SU-DHL-6 (cell line): ENCODE measurements at regions not wholly inside any gene's neighbourhood (a gene's known extent, or its start where the extent isn't known, plus 50 kb on each side); places are given as distances from the start of the nearest gene placed in this dataset.

Source experiments
- H2AFZ ChIP-seq: fragments of 200-600 bp; sonication (generic); 2 replicates; pipeline ENCODE4 v1.6.1; 2014; ENCODE audit warnings: low read depth, mild to moderate bottlenecking, moderate library complexity, mixed read lengths, antibody characterized with exemption, low read length; ENCODE audit not compliant: severe bottlenecking
- H3F3A ChIP-seq: fragments of 200-600 bp; shearing (Covaris generic); 2 replicates; pipeline ENCODE4 v1.6.0; 2016; ENCODE audit warnings: antibody characterized with exemption, mild to moderate bottlenecking; ENCODE audit not compliant: insufficient read depth
- H3K27ac ChIP-seq: fragments of 200-600 bp; sonication (generic); 2 replicates; pipeline ENCODE4 v1.5.1; 2016; ENCODE audit warnings: low read depth, mild to moderate bottlenecking, low read length, moderate library complexity, mixed read lengths
- H3K27me3 ChIP-seq: fragments of 200-600 bp; sonication (generic), shearing (Covaris generic); 2 replicates; pipeline ENCODE4 v1.6.0; 2014; ENCODE audit warnings: mild to moderate bottlenecking, low read length
- H3K36me3 ChIP-seq: fragments of 200-600 bp; sonication (generic); 2 replicates; pipeline ENCODE4 v1.6.1; 2014; ENCODE audit warnings: mild to moderate bottlenecking, low read length, mixed read lengths
- H3K4me2 ChIP-seq: fragments of 300-600, 200-600 bp; shearing (Covaris generic), sonication (generic); 2 replicates; pipeline ENCODE4 v1.6.0; 2014; ENCODE audit warnings: low read length, low read depth, mild to moderate bottlenecking; ENCODE audit not compliant: poor library complexity, severe bottlenecking
- H3K4me3 ChIP-seq: fragments of 200-600 bp; sonication (generic); 2 replicates; pipeline ENCODE4 v1.5.1; 2014; ENCODE audit warnings: antibody characterized with exemption, low read length, mild to moderate bottlenecking, mixed read lengths; ENCODE audit not compliant: insufficient read depth, poor library complexity, severe bottlenecking
- H3K79me2 ChIP-seq: fragments of 200-600 bp; sonication (generic); 2 replicates; pipeline ENCODE4 v1.6.1; 2014; ENCODE audit warnings: mild to moderate bottlenecking, low read length, moderate library complexity; ENCODE audit not compliant: insufficient read depth
- H3K9ac ChIP-seq: fragments of 200-600 bp; sonication (generic); 2 replicates; pipeline ENCODE4 v1.7.0; 2014; ENCODE audit warnings: mild to moderate bottlenecking, low read length
- H3K9me2 ChIP-seq: fragments of 200-600 bp; sonication (generic); replicated peaks from 2 replicates; pipeline ENCODE4 v1.6.1; 2014; ENCODE audit warnings: low read length; ENCODE audit not compliant: insufficient read depth
- H3K9me3 ChIP-seq: fragments of 200-600 bp; sonication (generic); 2 replicates; pipeline ENCODE4 v1.6.1; 2014; ENCODE audit warnings: low read length, mixed read lengths; ENCODE audit not compliant: insufficient read depth
- H4K20me1 ChIP-seq: fragments of 200-600 bp; sonication (generic); 2 replicates; pipeline ENCODE4 v1.6.1; 2014; ENCODE audit warnings: low read depth, mild to moderate bottlenecking, antibody characterized with exemption, low read length, moderate library complexity, mixed read lengths
- EZH2phosphoT487 ChIP-seq: fragments of 200-600 bp; sonication (generic), shearing (Covaris generic); conservative IDR thresholded peaks from 2 replicates; pipeline ENCODE4 v1.6.1; 2018; ENCODE audit warnings: mild to moderate bottlenecking, antibody characterized with exemption, low read length, moderate library complexity, mixed read lengths
- TF ChIP-seq, protein P1 (sequence below): fragments of 200-600 bp; sonication (generic); IDR thresholded peaks from one replicate; pipeline ENCODE4 v1.5.1; 2017; ENCODE audit warnings: antibody characterized with exemption, mild to moderate bottlenecking, low read length, moderate library complexity; ENCODE audit not compliant: insufficient read depth, poor library complexity, severe bottlenecking

- TF ChIP-seq, protein P1, sequence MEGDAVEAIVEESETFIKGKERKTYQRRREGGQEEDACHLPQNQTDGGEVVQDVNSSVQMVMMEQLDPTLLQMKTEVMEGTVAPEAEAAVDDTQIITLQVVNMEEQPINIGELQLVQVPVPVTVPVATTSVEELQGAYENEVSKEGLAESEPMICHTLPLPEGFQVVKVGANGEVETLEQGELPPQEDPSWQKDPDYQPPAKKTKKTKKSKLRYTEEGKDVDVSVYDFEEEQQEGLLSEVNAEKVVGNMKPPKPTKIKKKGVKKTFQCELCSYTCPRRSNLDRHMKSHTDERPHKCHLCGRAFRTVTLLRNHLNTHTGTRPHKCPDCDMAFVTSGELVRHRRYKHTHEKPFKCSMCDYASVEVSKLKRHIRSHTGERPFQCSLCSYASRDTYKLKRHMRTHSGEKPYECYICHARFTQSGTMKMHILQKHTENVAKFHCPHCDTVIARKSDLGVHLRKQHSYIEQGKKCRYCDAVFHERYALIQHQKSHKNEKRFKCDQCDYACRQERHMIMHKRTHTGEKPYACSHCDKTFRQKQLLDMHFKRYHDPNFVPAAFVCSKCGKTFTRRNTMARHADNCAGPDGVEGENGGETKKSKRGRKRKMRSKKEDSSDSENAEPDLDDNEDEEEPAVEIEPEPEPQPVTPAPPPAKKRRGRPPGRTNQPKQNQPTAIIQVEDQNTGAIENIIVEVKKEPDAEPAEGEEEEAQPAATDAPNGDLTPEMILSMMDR, result no peak
- TF ChIP-seq EZH2phosphoT487, result no peak
- H3F3A ChIP-seq, result no peaks in the 10 kb centered on the region
- H3K9ac ChIP-seq, result no peak overlapping the region
- H4K20me1 ChIP-seq, result no peaks in the 10 kb centered on the region
- H3K36me3 ChIP-seq, result no peaks in the 10 kb centered on the region
- no peaks in the 10 kb centered on the region for H3K27me3 ChIP-seq
- H3K9me3 ChIP-seq, result no peaks in the 10 kb centered on the region
- no peaks in the 10 kb centered on the region for H3K79me2 ChIP-seq
- H3K9me2 ChIP-seq, result no peaks in the 10 kb centered on the region
- H2AFZ ChIP-seq, result no peak overlapping the region
- H3K27ac ChIP-seq, result no peak overlapping the region
- no peak overlapping the region for H3K4me2 ChIP-seq
- H3K4me3 ChIP-seq, result no peak overlapping the region
Observed at GRCh38 chr10:78251016-78251385, 217.3 kb downstream of the RPS24 start.

- Histone ChIP-seq H3K36me3 (no peaks in the 10 kb centered on the region), H3K9ac (no peak overlapping the region), H3K27ac (no peak overlapping the region), H3K4me3 (no peak overlapping the region), H3F3A (no peaks in the 10 kb centered on the region), H3K9me2 (no peaks in the 10 kb centered on the region), H3K27me3 (no peaks in the 10 kb centered on the region), H3K79me2 (no peaks in the 10 kb centered on the region), H3K4me2 (no peak overlapping the region), H3K9me3 (no peaks in the 10 kb centered on the region), H2AFZ (no peak overlapping the region), H4K20me1 (no peaks in the 10 kb centered on the region)
- TF ChIP-seq, protein P1, result no peak
- TF ChIP-seq EZH2phosphoT487, result no peak
Observed at GRCh38 chr10:78252286-78252685, 218.6 kb downstream of the RPS24 start.

- Histone ChIP-seq H3K27me3 (no peaks in the 10 kb centered on the region), H3K9me3 (no peaks in the 10 kb centered on the region), H3K36me3 (no peaks in the 10 kb centered on the region), H3K9ac (no peak overlapping the region), H3K27ac (no peak overlapping the region), H2AFZ (no peak overlapping the region), H3K9me2 (no peaks in the 10 kb centered on the region), H4K20me1 (no peaks in the 10 kb centered on the region), H3K79me2 (no peaks in the 10 kb centered on the region), H3K4me2 (no peak overlapping the region), H3K4me3 (no peak overlapping the region), H3F3A (no peaks in the 10 kb centered on the region)
- no peak for TF ChIP-seq EZH2phosphoT487
- TF ChIP-seq, protein P1, result no peak
Observed at GRCh38 chr10:78253063-78253853, 219.6 kb downstream of the RPS24 start.
